B cell (primary cell): ENCODE measurements at regions not wholly inside any gene's neighbourhood (a gene's known extent, or its start where the extent isn't known, plus 50 kb on each side); places are given as distances from the start of the nearest gene placed in this dataset.

Experiments
- ATAC-seq: fragments of 200-7000 bp; cut with Tn5 transposase; one replicate; pipeline ENCODE4 v1.10.0; 2021; ENCODE audit warnings: low read depth, mild to moderate bottlenecking, moderate number of reproducible peaks, moderate library complexity
- CTCF ChIA-PET: fragments of 350-600 bp; sonication (Branson Sonifier 250); formaldehyde crosslinking; loops from one replicate; lab custom pipeline; 2021; ENCODE audit warnings: antibody characterized with exemption, inconsistent platforms; lab: Charles Lee
- POLR2A ChIA-PET: fragments of 350-600 bp; sonication (Branson Sonifier 250); formaldehyde crosslinking; loops from one replicate; lab custom pipeline; 2021; ENCODE audit warnings: antibody characterized with exemption; lab: Charles Lee
- DNase-seq: peaks from one replicate; pipeline ENCODE4 v3.0.0; 2013
- H2AFZ ChIP-seq: 2 replicates; pipeline ENCODE4 v1.6.1; 2012; ENCODE audit warnings: mild to moderate bottlenecking, low read depth, low read length; ENCODE audit not compliant: insufficient read depth, poor library complexity, severe bottlenecking
- H3K27ac ChIP-seq, 2 donors: 1 replicate in 1 of 2; 2 replicates in 1 of 2; pipeline ENCODE4 v1.5.1; 2012 to 2013; ENCODE audit warnings: low read length in 2 of 2, mild to moderate bottlenecking in 2 of 2, moderate library complexity in 1 of 2
- H3K27me3 ChIP-seq, 4 experiments: fragments of 200-600 bp in 1 of 4; sonication (generic) in 1 of 4; replicated peaks in 1 of 4; 1 replicate in 2 of 4; 2 replicates in 2 of 4; pipeline versions ENCODE4 v1.6.1 to v1.7.0; 2013 to 2016; ENCODE audit warnings: low read length in 3 of 4, mild to moderate bottlenecking in 2 of 4, mixed read lengths in 1 of 4, moderate library complexity in 1 of 4; ENCODE audit not compliant: insufficient read depth in 4 of 4, control insufficient read depth in 3 of 4; ENCODE audit errors: control extremely low read depth in 1 of 4
- H3K36me3 ChIP-seq, 2 experiments: replicated peaks in 1 of 2; 1 replicate in 1 of 2; 2 replicates in 1 of 2; pipeline versions ENCODE4 v1.6.1 to v1.7.1; 2013; ENCODE audit warnings: low read length in 1 of 2; ENCODE audit not compliant: insufficient read depth in 2 of 2, control insufficient read depth in 1 of 2; ENCODE audit errors: control extremely low read depth in 1 of 2, extremely low read depth in 1 of 2
- H3K4me1 ChIP-seq, 2 donors: fragments of 200-600 bp in 1 of 2; sonication (generic) in 1 of 2; 1 replicate in 1 of 2; 2 replicates in 1 of 2; pipeline versions ENCODE4 v1.5.1 to v1.6.1; 2013 to 2017; ENCODE audit warnings: low read length in 2 of 2; ENCODE audit not compliant: control insufficient read depth in 2 of 2, insufficient read depth in 2 of 2
- H3K4me2 ChIP-seq: replicated peaks from 2 replicates; pipeline ENCODE3; 2012; ENCODE audit warnings: mild to moderate bottlenecking, low read depth, low read length; ENCODE audit not compliant: poor library complexity, severe bottlenecking
- H3K4me3 ChIP-seq, 5 experiments: fragments of 200-600 bp in 1 of 5; sonication (generic) in 1 of 5; 1 replicate in 3 of 5; 2 replicates in 2 of 5; pipeline versions ENCODE4 v1.5.1 to v1.7.0; 2011 to 2016; ENCODE audit warnings: low read length in 4 of 5, mild to moderate bottlenecking in 4 of 5, low read depth in 2 of 5, control low read depth in 1 of 5, moderate library complexity in 1 of 5; ENCODE audit not compliant: insufficient read depth in 1 of 5; ENCODE audit errors: control extremely low read depth in 1 of 5, extremely low read depth in 1 of 5
- H3K79me2 ChIP-seq: fragments of 200-600 bp; sonication (generic); one replicate; pipeline ENCODE4 v1.6.0; 2016; ENCODE audit warnings: low read length; ENCODE audit not compliant: control insufficient read depth, insufficient read depth
- H3K9ac ChIP-seq: fragments of 200-600 bp; sonication (generic); 2 replicates; pipeline ENCODE4 v1.6.1; 2017; ENCODE audit warnings: mild to moderate bottlenecking, low read length, moderate library complexity
- H3K9me3 ChIP-seq, 3 donors: one replicate each; pipeline versions ENCODE4 v1.6.1 to v1.7.1; 2013; ENCODE audit warnings: low read length in 2 of 3; ENCODE audit not compliant: control insufficient read depth in 2 of 3, insufficient read depth in 1 of 3; ENCODE audit errors: control extremely low read depth in 1 of 3
- H4K20me1 ChIP-seq: 2 replicates; pipeline ENCODE4 v1.6.0; 2012; ENCODE audit warnings: mild to moderate bottlenecking, low read length; ENCODE audit not compliant: insufficient read depth, control insufficient read depth, poor library complexity, severe bottlenecking
- H3K27ac Mint-ChIP-seq: one replicate; pipeline ENCODE4 v1.8.0; 2021; ENCODE audit warnings: mixed read lengths
- H3K27me3 Mint-ChIP-seq: one replicate; pipeline ENCODE4 v1.8.0; 2021; ENCODE audit warnings: mixed read lengths
- H3K4me1 Mint-ChIP-seq: one replicate; pipeline ENCODE4 v1.8.0; 2021; ENCODE audit warnings: mixed read lengths
- H3K4me3 Mint-ChIP-seq: one replicate; pipeline ENCODE4 v1.8.0; 2021; ENCODE audit warnings: mixed read lengths
- H3K9me3 Mint-ChIP-seq: one replicate; pipeline ENCODE4 v1.8.0; 2022; ENCODE audit warnings: mixed read lengths; ENCODE audit not compliant: insufficient read depth
- EZH2 ChIP-seq: IDR thresholded peaks from 2 replicates; pipeline ENCODE4 v1.6.1; 2012; ENCODE audit warnings: borderline replicate concordance, low read depth, mild to moderate bottlenecking, moderate library complexity, low read length; ENCODE audit not compliant: insufficient read depth, poor library complexity, severe bottlenecking
- WGBS: methylation state at CpG from one replicate; pipeline ENCODE4 v1.1.5; 2013; ENCODE audit warnings: missing lambda C conversion rate; ENCODE audit not compliant: insufficient coverage; 5-methylcytosine and 5-hydroxymethylcytosine counted together
- intact Hi-C: fragments of 100-400 bp; cut with micrococcal nuclease; formaldehyde crosslinking; loops from one replicate; pipeline ENCODE4 v1.10.0; 2022
- TF ChIP-seq, protein P1 (sequence below): fragments of 200-600 bp; IDR thresholded peaks from one replicate; pipeline ENCODE4 v1.8.0; 2022; ENCODE audit warnings: antibody characterized with exemption, mild to moderate bottlenecking

DNA sequence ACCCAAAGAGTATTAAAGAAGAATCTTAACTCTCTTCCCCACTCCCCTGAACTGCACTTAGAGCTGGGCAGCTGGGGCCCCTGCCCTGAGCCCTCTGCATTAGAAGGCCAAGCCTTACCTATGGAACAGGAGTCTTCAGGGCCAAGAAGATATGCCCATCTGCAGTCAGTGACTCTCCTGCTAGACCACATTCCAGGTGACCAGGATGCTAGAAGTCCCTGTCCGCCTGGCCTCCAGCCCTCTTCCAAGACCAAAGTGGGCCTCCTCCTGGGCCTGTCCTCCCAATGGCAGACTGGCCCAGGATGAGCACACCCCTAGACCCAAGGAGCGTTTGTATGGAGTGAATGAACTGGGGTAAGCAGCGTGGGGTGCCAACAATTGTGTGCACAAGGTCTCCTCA, 259.1 kb downstream of the LY86 start:
- no peaks in the 10 kb centered on the region for H3K79me2 ChIP-seq

DNA sequence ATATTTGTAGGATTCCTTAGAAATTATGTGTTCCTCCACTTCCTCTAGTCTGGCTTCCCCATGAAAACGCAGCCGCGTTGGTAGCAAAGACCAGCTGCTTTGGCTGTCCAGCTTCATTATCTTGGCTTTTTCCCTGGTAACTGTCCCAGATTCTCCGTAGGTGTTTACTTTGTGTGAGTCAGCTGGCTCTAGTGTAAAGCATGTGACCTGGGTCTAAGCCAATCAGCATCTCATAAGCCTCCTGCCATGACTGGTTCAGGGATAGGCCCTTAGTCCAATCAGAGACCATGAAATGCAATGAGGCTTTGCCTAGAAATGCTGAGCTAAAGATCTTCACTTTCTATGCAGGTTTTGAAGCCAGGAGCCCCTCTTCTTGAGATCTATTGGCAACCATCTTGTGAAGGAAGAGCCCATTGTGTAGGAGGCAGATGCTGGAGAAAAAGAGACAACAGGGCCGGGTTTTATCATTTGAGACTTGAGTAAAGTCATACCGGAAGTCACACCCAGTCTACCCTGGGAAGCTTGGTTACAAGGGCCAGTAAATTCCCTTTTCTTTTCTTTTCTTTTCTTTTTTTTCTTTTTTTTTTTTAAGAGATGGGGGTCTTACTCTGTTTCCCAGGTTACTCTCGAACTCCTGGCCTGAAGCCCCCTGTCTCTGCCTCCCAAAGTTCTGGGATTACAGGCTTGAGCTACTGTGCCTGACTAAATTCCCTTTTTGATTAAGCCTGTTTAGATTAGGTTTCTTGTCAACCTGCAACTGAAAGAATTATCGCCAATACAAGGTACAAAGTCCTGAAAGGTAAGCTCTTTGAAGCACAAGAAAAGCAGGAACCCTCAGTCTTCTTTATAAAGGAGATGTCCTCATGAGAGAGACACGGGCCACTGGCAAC, 256.5 kb upstream of the RREB1 start:
- intact Hi-C loops = no loop called here
- Histone ChIP-seq H3K27ac (no peak overlapping the region), H3K9me3 (peaks cover 0 to 5% (median 4%) of the 10 kb centered on the region in 3 donors), H3K9ac (no peak overlapping the region), H3K4me1 (peaks cover 3 to 5% of the 10 kb centered on the region in 2 donors), H3K79me2 (no peaks in the 10 kb centered on the region), H2AFZ (no peak overlapping the region), H4K20me1 (no peaks in the 10 kb centered on the region), H3K4me2 (no peak overlapping the region), H3K4me3 (no peak overlapping the region), H3K27me3 (peaks cover 0 to 3% (median 1%) of the 10 kb centered on the region in 4 experiments), H3K36me3 (no peaks in the 10 kb centered on the region)
- ChIA-PET CTCF (no interaction called here), POLR2A (no interaction called here)
- no peak overlapping the region for H3K4me3 Mint-ChIP-seq
- ATAC-seq (no peak), DNase-seq (no peak)
- H3K27me3 Mint-ChIP-seq = peaks cover 4% of the 10 kb centered on the region
- WGBS = 92% methylated on average over 5 of the region's 9 CpGs
- H3K4me1 Mint-ChIP-seq = peaks cover 7% of the 10 kb centered on the region
- H3K9me3 Mint-ChIP-seq = no peaks in the 10 kb centered on the region
- no peak overlapping the region for H3K27ac Mint-ChIP-seq
- no peak for TF ChIP-seq EZH2
- TF ChIP-seq, protein P1, sequence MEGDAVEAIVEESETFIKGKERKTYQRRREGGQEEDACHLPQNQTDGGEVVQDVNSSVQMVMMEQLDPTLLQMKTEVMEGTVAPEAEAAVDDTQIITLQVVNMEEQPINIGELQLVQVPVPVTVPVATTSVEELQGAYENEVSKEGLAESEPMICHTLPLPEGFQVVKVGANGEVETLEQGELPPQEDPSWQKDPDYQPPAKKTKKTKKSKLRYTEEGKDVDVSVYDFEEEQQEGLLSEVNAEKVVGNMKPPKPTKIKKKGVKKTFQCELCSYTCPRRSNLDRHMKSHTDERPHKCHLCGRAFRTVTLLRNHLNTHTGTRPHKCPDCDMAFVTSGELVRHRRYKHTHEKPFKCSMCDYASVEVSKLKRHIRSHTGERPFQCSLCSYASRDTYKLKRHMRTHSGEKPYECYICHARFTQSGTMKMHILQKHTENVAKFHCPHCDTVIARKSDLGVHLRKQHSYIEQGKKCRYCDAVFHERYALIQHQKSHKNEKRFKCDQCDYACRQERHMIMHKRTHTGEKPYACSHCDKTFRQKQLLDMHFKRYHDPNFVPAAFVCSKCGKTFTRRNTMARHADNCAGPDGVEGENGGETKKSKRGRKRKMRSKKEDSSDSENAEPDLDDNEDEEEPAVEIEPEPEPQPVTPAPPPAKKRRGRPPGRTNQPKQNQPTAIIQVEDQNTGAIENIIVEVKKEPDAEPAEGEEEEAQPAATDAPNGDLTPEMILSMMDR = no peak

More for the DNA sequence above, 259.1 kb downstream of the LY86 start:
- no peaks in the 10 kb centered on the region for H3K4me1 Mint-ChIP-seq
- Histone ChIP-seq H4K20me1 (no peaks in the 10 kb centered on the region), H3K9ac (no peak overlapping the region), H3K27ac (no peak overlapping the region), H3K4me1 (no peaks in the 10 kb centered on the region), H3K9me3 (peaks cover 2 to 14% (median 5%) of the 10 kb centered on the region in 3 donors), H3K4me2 (no peak overlapping the region), H3K36me3 (no peaks in the 10 kb centered on the region), H3K4me3 (no peak overlapping the region), H3K27me3 (peaks cover 0 to 3% (median 1%) of the 10 kb centered on the region in 4 experiments), H2AFZ (no peak overlapping the region)
- no peak overlapping the region for H3K4me3 Mint-ChIP-seq
- 100% methylated on average over 1 of the region's 3 CpGs for WGBS
- ATAC-seq (no peak), DNase-seq (no peak)
- CTCF ChIA-PET = no interaction called here
- TF ChIP-seq, protein P1 = no peak
- no peak for TF ChIP-seq EZH2
- intact Hi-C loops = no loop called here
- H3K27me3 Mint-ChIP-seq = peaks cover 7% of the 10 kb centered on the region
- H3K27ac Mint-ChIP-seq = no peak overlapping the region
- H3K9me3 Mint-ChIP-seq = peaks cover 13% of the 10 kb centered on the region
- POLR2A ChIA-PET = no interaction called here
